Psoas muscle (tissue), 7 donors: ENCODE measurements at regions not wholly inside any gene's neighbourhood (a gene's known extent, or its start where the extent isn't known, plus 50 kb on each side); places are given as distances from the start of the nearest gene placed in this dataset.
"Not testable (repeated sequence)": the region's sequence is repeated elsewhere in the genome, so short reads cannot be mapped to it uniquely, and the experiment has no call there.

ENCODE experiments used
- ATAC-seq, 4 donors: fragments of 200-7000 bp; cut with Tn5 transposase; one replicate each; pipeline ENCODE4 v1.9.1; 2020; ENCODE audit warnings: moderate library complexity in 3 of 4, mild to moderate bottlenecking in 2 of 4
- DNase-seq, 2 donors: peaks; one replicate each; pipeline ENCODE4 v3.0.0-alpha.2; 2020
- H3K27ac ChIP-seq: fragments of 200-600 bp; one replicate; pipeline ENCODE4 v1.8.0; 2022
- H3K27me3 ChIP-seq, 3 donors: fragments of 200-600 bp in 1 of 3; one replicate each; pipeline versions ENCODE4 v1.6.1 to v1.8.0; 2013 to 2022; ENCODE audit warnings: low read length in 2 of 3, mild to moderate bottlenecking in 2 of 3, moderate library complexity in 1 of 3; ENCODE audit not compliant: insufficient read depth in 3 of 3
- H3K36me3 ChIP-seq, 2 donors: fragments of 200-600 bp in 1 of 2; one replicate each; pipeline versions ENCODE4 v1.6.1 to v1.8.0; 2013 to 2022; ENCODE audit warnings: low read depth in 1 of 2, mild to moderate bottlenecking in 1 of 2, moderate library complexity in 1 of 2; ENCODE audit not compliant: insufficient read depth in 1 of 2
- H3K4me1 ChIP-seq: fragments of 200-600 bp; one replicate; pipeline ENCODE4 v1.8.0; 2022
- H3K4me3 ChIP-seq: fragments of 200-600 bp; one replicate; pipeline ENCODE4 v1.8.0; 2022; ENCODE audit warnings: mild to moderate bottlenecking
- H3K9me3 ChIP-seq: fragments of 200-600 bp; one replicate; pipeline ENCODE4 v1.8.0; 2022
- WGBS, 3 donors: extraction: QIAGEN DNeasy Blood & Tissue Kit; methylation state at CpG; one replicate each; pipeline versions ENCODE4 v1.1.6 to v1.1.7; 2013; 5-methylcytosine and 5-hydroxymethylcytosine counted together
- intact Hi-C, 2 donors: fragments of 100-400 bp; cut with DNase I; formaldehyde crosslinking; loops; one replicate each; pipeline versions ENCODE4 v1.11.0 to v1.14.2; 2022
- TF ChIP-seq, protein P1 (sequence below): fragments of 200-600 bp; IDR thresholded peaks from one replicate; pipeline ENCODE4 v1.8.0; 2022; ENCODE audit warnings: antibody characterized with exemption
- donor health status: healthy with polysubstance abuse.
- donor health status: DM: no; HTN: no; CAD: no; lungs with moderate emphysema.
- donor health status: Bipolar disorder and iron deficiency.
- donor health status: healthy.
- donor health status: DM: yes; HTN: yes; CAD: no.
- donor health status: DM: no; HTN: no; CAD: no.
- donor health status: DM: yes; HTN: yes; CAD: no.

DNA sequence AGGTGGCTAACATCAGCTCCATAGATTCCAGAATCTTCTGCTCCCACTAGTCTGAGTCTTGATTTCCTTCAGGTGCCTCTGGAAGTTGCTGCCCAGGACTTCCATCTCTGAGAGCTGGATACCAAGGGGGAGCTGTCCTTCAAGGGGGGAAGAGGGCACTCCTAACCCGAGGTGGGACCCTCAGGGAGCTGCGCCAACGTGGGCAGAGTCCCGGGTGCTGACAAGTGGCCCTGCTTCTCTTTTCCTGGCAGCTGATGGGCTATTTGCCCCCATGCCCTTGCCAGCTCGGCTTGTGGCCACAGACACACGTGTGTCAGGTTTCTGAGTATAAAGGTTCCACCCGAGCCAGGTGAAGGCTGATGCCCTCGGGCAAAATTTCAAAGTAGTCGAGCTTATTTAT lies 272.5 kb downstream of the TTC8 start:
- no peak overlapping the region for H3K4me3 ChIP-seq
- H3K9me3 ChIP-seq: peaks cover 3% of the 10 kb centered on the region
- intact Hi-C loops: no loop called here
- TF ChIP-seq, protein P1, sequence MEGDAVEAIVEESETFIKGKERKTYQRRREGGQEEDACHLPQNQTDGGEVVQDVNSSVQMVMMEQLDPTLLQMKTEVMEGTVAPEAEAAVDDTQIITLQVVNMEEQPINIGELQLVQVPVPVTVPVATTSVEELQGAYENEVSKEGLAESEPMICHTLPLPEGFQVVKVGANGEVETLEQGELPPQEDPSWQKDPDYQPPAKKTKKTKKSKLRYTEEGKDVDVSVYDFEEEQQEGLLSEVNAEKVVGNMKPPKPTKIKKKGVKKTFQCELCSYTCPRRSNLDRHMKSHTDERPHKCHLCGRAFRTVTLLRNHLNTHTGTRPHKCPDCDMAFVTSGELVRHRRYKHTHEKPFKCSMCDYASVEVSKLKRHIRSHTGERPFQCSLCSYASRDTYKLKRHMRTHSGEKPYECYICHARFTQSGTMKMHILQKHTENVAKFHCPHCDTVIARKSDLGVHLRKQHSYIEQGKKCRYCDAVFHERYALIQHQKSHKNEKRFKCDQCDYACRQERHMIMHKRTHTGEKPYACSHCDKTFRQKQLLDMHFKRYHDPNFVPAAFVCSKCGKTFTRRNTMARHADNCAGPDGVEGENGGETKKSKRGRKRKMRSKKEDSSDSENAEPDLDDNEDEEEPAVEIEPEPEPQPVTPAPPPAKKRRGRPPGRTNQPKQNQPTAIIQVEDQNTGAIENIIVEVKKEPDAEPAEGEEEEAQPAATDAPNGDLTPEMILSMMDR: no peak
- ATAC-seq: no peak
- H3K27ac ChIP-seq: no peak overlapping the region
- no peaks in the 10 kb centered on the region for H3K27me3 ChIP-seq
- H3K36me3 ChIP-seq: no peaks in the 10 kb centered on the region
- DNase-seq: no peak
- peaks cover 9% of the 10 kb centered on the region for H3K4me1 ChIP-seq
- 37 to 45% (median 38%) methylated on average over 9 of the region's 9 CpGs for WGBS, 3 donors

DNA sequence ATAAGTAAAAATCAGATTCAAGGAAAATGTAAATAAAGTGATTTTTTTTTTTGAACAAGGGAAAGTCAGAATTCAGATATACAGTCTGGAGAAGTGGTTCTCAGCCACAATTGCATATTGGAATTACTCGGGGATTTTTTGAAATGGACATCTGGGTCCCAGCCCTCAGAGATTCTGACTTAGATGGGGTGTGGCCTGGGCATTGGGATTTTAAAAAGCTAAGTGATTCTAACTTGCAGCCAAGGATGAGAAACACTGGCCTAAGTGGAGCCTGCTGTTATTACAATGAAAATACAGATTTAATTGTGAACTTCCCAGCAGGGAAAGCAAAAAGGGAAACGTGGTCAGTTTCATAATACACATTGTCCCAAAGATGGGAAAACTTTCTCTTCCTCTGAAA lies 273.8 kb downstream of the TTC8 start:
- WGBS, 3 donors: 59 to 63% (median 59%) methylated on average over 2 of the region's 2 CpGs
- DNase-seq: no peak
- Histone ChIP-seq H3K4me1 (peaks cover 9% of the 10 kb centered on the region), H3K36me3 (no peaks in the 10 kb centered on the region), H3K27ac (no peak overlapping the region), H3K9me3 (no peaks in the 10 kb centered on the region), H3K4me3 (no peak overlapping the region), H3K27me3 (no peaks in the 10 kb centered on the region)
- intact Hi-C loops: no loop called here
- no peak for ATAC-seq
- TF ChIP-seq, protein P1: no peak

DNA sequence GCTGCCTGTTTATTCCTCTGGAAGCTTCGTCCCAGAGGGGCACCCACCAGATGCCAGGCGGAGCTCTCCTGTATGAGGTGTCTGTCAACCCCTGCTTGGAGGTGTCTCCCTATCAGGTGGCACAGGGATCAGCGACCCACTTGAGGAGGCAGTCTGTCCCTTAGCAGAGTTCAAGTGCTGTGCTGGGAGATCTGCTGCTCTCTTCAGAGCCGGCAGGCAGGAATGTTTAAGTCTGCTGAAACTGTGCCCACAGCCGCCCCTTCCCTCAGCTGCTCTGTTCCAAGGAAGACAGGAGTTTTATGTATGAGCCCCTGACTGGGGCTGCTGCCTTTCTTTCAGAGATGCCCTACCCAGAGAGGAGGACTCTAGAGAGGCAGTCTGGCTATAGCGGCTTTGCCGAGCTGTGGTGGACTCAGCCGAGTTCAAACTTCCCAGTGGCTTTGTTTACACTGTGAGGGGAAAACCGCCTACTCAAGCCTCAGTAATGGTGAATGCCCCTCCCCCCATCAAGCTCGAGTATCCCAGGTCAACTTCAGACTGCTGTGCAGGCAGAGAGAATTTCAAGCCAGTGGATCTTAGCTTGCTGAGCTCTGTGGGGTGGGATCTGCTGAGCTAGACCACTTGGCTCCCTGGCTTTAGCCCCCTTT lies 279.8 kb downstream of the TTC8 start:
- 78 to 81% (median 80%) methylated on average over 10 of the region's 10 CpGs for WGBS, 3 donors
- H3K4me3 ChIP-seq, H3K27me3 ChIP-seq, ATAC-seq, H3K36me3 ChIP-seq, intact Hi-C loops, DNase-seq, H3K9me3 ChIP-seq, H3K27ac ChIP-seq, H3K4me1 ChIP-seq: not testable (repeated sequence)

DNA sequence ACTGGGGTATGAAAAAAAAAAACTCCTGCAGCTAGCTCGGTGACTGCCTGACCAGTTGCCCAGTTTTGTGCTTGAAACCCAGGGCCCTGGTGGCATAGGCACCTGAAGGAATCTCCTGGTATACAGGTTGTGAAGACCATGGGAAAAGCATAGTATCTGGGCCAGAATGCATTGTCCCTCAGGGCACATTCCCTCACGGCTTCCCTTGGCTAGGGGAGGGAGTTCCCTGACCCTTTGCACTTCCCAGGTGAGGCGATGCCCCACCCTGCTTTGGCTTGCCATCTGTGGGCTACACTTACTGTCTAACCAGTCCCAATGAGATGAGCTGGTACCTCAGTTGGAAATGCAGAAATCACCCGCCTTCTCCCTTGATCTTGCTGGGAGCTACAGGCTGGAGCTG lies 280.4 kb downstream of the TTC8 start:
- intact Hi-C loops, H3K36me3 ChIP-seq: not testable (repeated sequence)
- 86 to 95% (median 89%) methylated on average over 4 of the region's 4 CpGs for WGBS, 3 donors

More for the DNA sequence above, 280.4 kb downstream of the TTC8 start:
- not testable (repeated sequence) for H3K27ac ChIP-seq, H3K9me3 ChIP-seq, H3K4me1 ChIP-seq, DNase-seq, H3K27me3 ChIP-seq, ATAC-seq, H3K4me3 ChIP-seq
